ENCODE measurements at regions not wholly inside any gene's neighbourhood (a gene's known extent, or its start where the extent isn't known, plus 50 kb on each side); places are given as distances from the start of the nearest gene placed in this dataset.

DNA sequence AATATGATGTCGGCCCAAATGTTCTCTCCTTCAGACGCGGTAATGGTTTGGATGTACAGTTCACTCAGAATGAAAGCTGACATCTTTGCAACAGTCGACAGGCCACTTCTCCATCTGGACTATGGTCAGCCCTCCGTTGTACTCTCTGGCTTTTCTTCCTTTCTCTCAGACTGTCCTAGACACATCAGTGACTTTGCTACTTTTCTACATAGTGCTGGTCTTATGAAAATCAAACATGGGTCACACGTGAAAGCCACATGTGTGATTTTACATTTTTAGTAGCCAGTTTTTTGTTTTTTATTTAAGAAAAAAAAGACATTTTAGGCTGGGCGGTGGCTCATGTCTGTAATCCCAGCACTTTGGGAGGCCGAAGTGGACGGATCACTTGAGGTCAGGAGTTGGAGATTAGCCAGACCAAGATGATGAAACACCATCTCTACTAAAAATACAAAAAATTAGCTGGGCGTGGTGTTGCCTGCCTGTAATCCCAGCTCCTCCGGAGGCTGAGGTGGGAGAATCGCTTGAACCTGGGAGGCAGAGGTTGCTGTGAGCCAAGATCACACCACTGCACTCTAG lies 644.1 kb downstream of the KCNJ2 start:
- no peak for DNase-seq

DNA sequence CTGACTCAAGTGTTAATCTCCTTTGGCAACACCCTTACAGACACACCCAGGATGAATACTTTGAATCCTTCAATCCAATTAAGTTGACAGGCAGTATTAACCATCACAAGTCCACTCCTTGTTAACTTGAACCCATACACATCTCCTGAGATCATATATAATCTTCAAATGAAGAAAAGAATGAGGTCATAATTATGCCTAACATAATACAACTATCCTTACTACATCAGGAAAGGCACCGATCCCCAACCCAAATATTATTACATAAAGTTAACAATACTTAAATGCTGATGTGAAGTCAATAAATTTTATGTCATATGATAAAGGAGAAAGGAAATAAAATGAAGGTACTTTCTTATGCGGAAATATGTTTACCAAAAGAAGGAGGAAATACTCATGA lies 649.9 kb downstream of the KCNJ2 start:
- no peak for DNase-seq

GRCh38 chr17:70820276-70820675 lies 650.9 kb downstream of the KCNJ2 start:
- no peak for DNase-seq

DNA sequence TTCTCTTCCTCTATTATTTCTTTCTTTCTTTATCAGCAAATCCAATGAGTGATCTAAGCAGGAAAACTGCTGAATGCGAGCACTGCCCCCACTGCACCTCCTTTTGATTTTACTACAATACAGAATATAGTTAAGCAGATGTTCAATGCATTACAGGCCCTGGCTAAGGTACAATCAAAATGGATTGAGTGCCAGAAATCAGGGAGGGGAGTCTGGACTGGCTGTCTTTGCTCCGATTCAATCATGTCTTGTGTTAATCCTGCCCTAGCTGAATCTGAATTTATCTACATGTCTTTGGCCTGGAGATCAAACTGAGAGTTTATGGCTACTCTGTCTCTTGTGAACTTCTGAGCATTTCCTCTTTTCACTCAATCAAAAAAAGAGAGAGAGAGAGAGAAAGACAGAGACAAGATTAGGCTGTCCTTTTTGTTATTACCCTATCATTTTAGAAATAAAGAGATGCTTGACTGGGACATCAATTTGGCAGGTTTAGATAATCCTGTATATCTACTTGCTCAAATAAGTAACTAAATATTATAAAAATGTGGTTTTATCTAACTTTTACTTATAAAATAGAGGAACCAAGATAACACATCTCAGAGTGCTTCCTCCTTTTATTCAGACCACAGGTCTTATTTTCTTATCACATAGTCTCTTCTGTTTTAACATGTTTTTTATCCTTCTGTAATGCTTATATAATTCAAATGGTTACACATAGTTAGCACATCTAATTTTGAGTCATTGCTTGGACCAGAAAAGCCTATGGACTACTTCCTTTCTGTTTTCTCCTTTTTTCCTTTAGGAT lies 656.2 kb downstream of the KCNJ2 start:
- DNase-seq = no peak

- DNase-seq = no peak
Observed at GRCh38 chr17:70829876-70830275, 660.5 kb downstream of the KCNJ2 start.

DNA sequence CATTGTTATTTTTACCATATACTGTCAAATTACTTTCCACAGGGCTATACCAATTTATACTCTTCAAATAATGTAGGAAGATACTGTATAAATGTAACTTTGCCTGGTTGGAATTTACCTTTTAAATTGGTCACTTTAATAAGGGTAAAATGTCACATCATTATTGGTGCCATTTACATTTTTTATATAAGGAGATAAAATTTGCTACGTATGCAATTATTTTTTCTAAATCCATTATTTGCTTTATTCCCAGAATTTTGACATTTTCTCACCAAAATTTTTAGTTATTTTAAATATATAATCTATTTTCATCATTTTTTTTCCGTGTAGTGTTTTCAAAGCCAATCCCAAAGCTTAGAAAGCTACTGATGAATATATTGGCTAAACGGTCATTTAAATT lies 664.7 kb downstream of the KCNJ2 start:
- DNase-seq = no peak

- DNase-seq = no peak
Observed at GRCh38 chr17:70848785-70849184, 679.5 kb downstream of the KCNJ2 start.

DNA sequence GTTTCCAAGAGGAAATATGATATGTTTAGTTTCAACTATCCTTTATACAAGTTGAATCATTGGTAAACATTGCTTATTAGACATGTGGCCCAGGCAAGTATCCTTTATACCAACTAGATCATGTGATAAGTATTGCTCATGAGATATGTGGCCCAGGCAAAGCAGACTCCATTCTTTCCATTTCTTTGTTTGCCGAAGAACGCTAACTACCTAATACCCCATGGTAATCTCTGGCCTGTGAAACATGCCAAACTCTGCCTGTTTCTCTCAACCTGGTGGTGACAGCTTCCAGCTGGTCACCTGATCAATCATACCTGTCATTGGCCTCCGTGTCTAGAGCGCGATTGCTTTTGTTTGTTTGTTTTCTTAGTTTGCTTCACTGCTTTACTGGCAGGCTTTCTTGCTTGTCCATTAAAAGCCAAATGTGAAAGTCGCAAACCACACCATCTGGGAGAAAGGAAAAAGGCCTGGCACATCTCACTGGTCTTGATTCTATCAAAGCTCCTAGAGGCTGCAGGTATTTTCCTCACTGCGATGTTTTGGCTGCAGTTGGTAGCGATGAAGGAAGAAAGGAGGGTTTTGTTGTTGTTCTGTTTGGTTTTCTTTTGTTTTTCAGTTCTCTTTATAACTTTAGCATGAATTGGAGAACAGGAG lies 686.2 kb downstream of the KCNJ2 start:
- DNase-seq = no peak

DNA sequence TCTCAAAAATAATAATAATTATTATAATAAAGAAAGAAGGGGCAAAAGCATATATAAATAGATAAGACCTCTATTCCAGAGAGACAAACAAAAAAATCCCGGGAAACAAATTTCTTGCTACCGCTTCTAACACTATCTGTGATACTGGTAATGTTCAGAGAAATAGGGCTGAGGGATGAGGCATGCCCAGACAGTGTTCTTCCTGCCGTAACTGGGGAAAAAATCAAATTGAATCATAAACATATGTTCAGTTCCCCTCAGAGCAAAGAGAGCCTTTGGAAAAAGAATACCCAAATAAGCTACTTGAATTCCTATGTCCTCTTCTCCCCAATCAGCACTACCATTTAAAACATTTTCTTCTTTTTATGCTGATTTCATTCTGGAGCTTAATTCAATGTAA lies 688.0 kb downstream of the KCNJ2 start:
- DNase-seq = no peak

- DNase-seq = no peak
Observed at GRCh38 chr17:70859829-70860228, 690.5 kb downstream of the KCNJ2 start.

- DNase-seq = no peak
Observed at GRCh38 chr17:70862295-70862694, 693.0 kb downstream of the KCNJ2 start.

GRCh38 chr17:70863436-70864248 lies 694.3 kb downstream of the KCNJ2 start:
- DNase-seq = no peak

DNA sequence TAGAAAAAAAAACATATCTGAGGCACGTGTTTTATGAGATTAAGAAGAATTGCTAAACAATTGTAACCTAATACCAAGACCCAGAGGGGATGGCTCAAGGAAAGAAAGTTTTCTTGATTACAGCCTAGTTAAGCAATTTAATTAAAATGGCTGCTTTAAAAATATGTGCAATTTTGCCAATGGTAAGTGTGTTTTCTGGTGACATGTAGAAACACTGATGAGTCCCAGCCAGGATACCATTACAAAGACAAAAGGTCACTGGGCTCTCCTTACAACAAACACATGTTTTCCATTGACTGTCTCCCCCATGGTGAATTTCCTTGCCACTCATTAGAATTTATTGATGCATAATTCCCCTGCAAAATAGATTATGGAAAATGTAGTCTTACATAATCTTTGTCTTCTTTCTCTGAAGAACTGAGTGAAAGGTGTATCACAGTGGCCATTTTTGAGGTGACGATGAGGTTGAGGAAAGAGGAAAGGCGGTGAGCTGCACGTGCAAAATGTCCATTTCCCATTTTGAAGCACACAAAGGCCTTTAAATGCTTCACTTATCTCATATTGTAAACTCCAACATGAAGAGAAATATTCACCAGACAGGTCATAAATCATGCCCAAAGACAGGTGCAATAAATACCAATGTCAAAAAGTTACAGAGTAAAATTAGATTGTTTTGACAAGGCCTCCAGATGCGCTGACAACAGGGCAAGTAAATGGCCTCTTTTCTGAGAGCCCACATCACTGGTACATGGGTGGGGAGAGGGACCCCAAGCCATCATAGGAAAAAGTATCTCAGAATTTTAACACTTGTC lies 696.9 kb downstream of the KCNJ2 start:
- no peak for DNase-seq

DNA sequence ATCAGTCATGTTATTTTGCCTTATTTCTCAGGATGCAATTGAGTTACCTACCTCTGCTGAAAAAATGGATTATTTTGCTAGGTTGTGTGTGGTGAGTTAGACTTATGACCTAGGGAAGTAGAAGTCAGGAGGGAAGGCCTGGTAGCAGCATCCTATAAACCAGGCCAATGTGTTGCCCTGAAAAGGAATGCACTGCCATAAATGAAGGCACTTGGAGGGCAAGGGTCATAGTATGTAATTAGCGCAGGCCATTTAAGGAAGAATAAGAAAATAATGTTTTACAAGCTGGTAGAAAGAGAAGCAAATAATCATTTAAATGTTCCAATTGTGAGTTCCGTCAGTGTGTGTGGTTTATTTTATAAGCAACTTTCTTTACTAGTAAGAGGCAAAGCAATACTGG lies 698.8 kb downstream of the KCNJ2 start:
- DNase-seq = no peak

GRCh38 chr17:70869402-70870085 lies 700.2 kb downstream of the KCNJ2 start:
- DNase-seq = no peak

- no peak for DNase-seq
Observed at GRCh38 chr17:70871180-70871818, 702.0 kb downstream of the KCNJ2 start.

GRCh38 chr17:70872103-70872502 lies 702.8 kb downstream of the KCNJ2 start:
- no peak for DNase-seq

GRCh38 chr17:70875729-70876310 lies 706.5 kb downstream of the KCNJ2 start:
- no peak for DNase-seq

DNA sequence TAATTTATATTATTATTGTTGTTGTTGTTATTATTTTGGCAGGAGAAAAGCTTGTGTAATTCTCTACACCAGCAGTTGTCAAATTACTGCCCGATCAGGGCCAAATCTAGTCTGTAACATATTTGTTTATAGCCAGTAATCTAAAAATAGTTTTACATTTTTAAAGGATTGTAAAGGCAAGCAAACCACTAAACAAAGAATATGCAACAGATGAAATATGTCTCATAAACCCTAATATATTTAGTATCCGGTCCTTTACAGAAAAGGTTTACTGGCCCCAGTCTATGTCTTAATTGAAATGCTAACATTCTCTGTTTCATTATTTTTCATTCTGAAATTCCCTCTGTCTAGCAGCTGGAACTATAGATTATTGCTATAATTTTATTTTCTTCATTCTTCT lies 709.5 kb downstream of the KCNJ2 start:
- DNase-seq = no peak

DNA sequence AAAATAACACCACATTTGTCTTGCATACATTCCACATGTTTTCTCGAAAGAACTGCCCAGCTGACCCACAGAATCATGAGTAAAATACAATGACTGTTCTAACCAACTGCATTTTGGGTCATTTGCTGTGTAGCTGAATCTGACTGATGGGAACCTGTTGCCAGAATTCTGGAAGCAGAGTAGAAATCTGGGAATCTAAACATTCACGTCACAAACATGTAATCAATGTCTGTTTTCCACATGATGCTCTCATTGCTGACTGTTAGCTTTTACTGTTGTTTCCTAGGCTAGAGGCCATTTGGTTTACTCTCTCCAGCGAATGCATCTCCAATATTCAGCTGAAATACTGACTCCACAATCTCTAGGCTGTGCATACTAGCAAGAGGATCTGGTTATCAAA lies 710.1 kb downstream of the KCNJ2 start:
- DNase-seq = no peak

DNA sequence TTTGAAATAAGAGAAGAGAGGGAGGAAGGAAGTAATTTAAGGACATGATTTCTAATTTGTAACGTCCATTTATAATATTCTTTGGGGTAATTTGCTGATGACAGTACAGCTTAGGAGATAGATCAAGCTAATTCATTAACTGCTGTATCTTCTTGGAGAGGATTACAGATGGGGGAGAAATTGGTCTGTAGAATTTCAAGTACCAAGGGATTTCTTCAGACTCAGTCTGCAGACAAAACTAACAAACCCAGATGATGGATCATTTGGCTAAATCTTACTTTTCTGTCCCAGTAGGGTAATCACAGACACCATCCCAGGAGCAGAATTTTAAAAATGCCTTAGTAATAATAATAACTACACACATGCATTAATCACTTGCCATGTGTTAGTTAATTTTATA lies 711.8 kb downstream of the KCNJ2 start:
- no peak for DNase-seq
